HG03342 (cell line): ENCODE measurements at regions not wholly inside any gene's neighbourhood (a gene's known extent, or its start where the extent isn't known, plus 50 kb on each side); places are given as distances from the start of the nearest gene placed in this dataset.

Experiments
- ATAC-seq: cut with Tn5 transposase; IDR thresholded peaks from one replicate; pipeline ENCODE4 v1.9.1; 2021; ENCODE audit warnings: mild to moderate bottlenecking, moderate library complexity; ENCODE audit not compliant: unreplicated experiment

DNA sequence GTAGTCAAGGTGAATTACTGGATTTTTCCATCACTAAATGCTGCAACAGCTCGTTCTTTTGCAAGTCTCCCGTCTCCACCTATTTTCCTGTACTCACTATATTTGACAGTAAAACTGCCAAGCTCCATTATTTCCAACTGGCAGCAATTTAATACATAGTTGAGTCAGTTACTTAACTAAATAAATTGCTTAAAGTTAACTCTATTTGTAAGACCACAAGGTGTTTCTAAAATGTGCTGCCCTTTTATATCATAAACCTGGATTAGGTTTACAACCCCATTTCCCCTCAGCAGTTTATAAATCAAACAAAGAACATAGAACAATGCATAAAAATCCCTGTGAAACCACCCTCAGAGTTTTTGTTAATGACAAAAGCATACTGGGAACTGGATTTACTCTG, 211.4 kb upstream of the DPH6 start:
- ATAC-seq = no peak

DNA sequence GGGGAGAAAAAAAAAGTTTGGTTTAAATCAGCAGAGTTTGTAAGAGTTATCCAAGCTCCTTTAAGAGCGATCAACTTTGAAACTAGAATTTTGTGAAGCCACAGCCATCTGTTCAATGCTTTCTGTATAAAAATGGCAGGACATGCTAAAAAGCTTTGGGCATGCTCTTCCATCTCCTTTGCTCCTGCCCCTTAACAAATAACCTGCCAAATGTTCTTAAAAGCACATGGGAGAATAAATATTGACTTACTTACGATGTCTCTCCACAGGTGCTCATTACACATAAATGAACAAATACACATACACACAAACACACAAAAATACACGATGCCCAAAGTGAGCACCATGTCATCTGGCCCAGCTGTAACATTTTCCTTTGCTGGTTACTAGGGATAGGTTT, 211.8 kb upstream of the DPH6 start:
- ATAC-seq = no peak

DNA sequence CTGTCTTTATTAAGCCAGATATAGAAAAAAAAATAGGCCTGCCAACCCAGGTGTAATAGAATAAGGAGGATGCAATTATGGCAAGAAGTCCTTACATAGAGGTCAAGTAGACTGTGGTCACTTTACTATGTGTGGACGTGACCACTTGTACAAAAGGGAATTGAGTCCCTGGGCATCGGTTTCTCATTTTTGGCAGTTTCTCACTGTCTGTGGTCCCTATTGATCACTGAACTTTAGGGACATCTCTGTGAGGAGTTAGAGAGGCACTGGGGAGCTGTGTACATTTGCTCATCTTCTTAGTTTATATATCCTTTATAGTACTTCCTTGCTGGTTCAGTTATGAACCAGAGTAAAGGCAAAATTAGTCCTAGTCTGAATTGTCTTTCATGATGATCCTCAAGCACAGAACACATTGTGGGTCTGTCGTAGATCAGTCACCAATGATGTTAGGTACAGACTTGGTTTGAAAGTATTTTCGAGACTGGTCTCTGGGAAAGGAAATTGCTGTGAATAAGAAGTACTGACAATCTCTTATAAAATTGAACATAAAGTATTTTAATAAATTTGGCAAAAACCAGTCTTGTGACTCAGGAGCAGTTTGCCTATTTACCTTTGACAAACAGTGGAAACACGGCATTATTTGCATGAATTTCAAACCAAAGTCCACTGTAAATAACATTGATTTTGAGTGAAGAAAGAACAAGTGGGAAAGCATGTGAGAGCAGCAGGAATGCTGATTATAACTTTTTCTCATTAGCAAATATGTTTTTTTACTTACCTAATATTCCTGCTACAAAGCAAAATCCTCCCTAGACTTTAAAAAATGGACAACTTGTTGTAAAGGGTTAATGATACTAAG, 218.9 kb upstream of the DPH6 start:
- ATAC-seq = no peak

DNA sequence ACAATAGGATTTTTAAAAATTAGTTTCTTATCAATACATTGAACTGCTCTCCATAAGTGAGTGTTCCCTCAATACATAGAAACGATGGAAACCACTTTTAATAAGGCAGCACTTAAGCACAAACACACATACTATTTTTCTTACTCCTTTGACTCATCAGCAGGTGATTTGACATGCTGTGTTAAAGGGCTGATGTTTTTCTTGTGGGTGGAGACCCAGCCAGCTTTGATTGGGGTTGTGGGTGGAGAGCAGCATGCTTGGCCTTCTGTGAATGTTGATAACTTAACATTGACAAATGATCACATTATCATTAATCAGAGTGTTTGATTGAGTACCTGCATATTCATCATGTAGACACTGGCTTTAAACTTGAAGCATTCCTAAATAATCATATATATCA, 223.0 kb upstream of the DPH6 start:
- ATAC-seq = no peak

DNA sequence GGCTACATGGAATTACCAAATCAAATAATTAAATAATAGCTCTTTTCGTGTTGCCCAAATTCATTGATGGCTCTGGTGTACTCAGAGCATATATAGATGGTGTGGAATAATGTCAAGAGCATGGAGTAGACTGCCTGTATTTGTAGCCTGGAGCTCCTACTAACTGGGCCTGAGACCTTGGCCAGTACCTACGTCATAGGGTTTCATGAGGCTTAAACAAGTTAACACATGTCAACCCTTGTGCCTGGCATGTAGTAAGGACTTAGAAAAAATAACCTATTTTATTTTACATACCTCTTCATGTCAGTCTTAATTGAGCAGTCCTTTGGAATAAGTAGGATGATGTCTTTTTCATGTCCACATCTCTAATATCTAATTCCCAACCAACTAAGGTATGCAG, 223.7 kb upstream of the DPH6 start:
- ATAC-seq = no peak

DNA sequence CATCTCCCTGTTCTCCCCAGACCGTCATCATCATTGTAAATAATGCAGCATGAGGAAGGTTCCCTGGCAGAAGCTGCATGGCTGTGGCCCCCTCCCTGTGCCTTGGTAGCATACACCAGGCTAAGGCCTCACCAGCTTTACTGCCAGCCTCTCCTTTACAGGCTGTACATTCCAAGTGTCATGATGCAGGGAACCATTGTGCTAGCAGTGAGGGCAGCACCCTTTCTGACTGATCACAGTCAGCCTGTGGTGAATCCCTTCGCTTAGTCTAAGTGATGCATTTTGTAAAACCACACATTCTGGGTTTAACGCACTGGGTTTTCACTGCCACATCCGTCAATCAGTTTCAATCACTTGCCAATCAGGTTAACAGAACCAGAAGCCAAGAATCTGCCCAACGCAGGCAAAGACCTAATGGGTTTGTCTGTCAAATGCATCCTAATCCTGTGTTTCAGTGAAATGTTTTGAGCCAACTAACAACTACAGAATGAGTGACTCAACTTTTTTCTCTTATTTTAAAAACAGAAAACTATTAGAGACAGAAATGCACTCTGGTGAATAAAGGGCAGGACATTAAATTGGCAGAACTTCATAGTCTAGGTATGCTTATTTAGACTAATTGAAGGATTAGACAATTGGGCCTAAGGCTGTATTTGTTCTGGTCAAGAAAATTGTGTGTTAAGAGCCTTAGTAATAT, 225.9 kb upstream of the DPH6 start:
- no peak for ATAC-seq

DNA sequence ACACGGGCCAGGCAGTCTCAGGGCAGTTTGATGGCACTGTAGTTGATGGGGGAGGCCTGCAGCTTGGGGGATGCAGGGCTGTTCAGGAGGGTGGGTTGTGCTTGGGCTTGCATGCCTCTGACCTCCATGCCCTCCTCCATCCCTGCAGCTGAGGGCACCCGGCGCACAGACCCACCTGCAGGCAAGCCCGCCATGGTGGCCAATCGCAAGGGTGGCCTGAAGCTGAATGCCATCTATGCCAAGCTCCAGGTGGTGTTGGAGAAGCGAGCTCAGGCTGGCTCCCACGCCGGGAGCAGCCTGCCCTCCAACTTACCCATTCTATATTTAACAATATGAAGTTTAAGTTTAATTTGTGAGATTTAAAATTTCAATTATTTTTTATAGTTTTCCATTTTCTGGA, 228.7 kb upstream of the DPH6 start:
- no peak for ATAC-seq

DNA sequence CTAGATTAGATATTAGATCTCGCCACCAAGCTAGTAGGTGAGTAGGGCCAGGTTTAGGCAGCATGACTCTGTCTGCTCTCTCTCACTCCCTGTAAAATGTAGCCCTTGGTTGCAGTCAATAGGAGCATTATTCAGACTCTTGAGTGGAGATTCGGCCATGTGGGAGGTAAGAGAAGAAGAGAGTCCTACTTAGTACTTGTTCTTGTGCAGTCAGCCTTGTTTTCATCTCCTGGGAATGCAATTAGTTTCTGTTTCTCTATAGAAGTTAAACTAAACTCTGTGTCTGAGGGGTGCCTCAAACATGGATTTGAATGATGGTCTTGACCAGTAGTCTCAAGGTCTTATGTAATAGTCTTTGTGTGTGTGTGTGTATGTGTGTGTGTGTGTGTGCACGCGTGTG, 229.5 kb upstream of the DPH6 start:
- no peak for ATAC-seq

DNA sequence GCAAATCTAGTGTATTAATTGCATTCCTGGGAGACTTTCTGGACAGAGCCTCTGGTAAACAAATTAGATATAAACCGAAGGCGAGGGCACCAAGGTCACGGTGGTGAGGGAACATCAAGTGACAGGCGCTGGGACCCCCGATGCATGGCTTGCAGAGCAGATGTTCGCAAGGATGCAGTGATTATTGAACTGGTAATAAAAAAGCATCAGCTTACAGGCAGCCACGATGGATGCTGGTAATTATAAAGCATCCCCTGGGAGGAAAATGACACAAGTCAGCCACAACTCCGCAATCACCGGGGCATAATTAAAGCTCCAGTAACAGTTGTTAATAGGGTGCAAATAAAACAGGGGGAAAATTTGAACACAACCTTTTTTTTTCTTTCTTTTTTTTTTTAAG, 231.1 kb upstream of the DPH6 start:
- no peak for ATAC-seq

DNA sequence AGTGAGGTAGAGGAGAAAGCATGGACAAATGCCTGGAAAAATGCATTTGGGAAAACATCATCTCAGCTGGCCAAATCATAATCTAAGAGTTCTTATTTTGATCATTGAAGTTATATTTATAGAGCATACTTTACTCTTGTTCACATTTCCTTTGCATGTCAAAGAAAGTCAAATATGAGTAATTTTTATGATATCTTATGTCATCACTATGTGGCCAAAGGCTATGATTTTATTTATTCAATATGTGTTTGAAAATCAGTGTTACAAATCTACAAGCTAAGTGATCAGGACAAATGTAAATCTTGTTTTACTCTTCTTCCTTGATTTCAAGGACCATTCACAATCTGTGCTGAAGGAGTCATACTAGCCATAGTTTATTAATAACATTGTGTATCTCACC, 237.2 kb upstream of the DPH6 start:
- no peak for ATAC-seq

DNA sequence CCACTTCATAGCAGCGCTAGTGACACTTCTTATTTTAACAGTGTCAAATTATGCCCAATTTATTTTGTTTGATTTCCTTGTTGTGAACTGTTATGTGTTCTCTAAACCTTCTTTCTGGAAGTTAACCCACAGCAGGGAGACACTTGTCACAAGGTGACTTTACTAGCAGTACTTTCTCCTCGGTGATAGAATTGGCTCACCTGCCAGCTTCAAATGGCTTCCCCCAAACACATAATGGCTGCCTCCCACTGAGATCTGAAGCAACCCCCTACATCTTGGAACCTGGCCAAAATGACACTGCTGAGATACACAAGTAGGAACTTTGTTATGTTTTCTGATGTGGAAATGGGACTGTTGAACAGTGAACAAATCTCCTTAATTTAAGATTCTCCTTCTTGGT, 238.8 kb upstream of the DPH6 start:
- ATAC-seq = no peak

DNA sequence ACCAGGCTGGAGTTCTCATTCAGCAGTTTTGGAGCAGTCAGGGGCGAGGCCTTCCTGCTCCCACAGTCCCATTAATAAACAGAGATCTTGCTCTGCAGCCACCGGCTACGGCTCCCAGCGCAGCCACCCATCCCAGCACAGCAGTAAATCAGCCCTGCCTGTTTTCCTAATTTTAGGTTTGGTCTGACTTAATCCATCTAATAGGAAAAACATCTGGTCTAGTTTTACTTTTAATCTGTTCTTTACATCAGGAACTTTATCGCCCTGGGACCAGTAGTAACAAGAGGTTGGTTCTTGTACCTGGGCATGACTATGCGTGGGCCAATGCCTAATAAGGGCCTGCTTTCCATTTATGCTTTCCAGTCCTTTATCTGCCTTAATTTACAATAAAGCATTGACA, 264.0 kb upstream of the DPH6 start:
- ATAC-seq = no peak

DNA sequence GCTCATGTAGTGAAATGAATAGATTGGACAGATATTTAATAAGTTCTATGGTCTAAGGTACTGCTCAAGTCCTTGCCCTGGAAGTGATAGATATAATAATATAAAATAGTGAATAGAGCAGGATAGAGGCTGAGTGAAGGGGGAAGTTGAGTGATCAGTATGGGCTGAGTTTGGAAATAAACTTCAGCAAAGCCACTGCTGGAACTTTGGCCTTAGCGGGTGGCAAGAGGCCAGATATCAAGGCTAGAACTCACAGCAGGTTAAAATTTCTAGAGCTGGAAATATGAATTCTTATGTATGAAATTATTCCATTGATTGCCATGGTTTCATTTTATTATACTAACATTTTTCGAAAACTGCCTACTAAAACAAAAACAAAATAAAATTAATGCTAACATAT, 267.6 kb upstream of the DPH6 start:
- ATAC-seq = no peak

DNA sequence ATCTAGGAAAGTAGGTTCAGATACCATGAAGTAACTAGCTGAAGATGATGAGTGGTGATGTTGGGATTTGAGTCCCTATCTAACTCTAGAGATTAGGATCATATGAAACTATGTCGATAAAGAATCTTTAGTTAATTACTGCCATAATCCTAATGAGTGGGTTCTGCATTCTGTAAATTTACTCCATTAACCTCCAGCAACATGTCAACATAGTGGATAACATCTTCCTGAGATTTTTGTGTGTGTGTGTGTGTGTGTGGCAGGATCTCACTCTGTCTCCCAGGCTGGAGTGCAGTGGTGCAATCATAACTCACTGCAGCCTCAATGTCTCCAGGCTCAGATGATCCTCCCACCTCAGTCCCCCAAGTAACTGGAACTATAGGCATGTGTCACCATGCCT, 272.9 kb upstream of the DPH6 start:
- ATAC-seq = no peak

DNA sequence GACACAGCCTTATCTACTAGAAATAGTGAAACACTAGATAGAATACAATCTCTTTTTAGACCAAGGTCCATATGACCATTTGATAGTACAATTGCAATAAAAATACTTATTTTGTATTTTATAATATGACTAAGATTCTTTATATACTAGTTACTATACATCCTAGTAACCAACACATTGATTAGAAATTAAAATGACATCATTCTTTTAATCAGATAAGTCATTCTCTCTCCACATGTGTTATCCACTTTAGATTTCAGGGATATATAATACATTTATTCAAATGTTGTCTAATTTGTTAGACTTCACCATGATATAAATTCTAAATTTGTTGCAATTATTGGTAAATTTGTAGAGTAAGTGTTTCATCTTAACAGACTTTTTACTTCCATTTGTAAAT, 276.2 kb upstream of the DPH6 start:
- ATAC-seq = no peak

DNA sequence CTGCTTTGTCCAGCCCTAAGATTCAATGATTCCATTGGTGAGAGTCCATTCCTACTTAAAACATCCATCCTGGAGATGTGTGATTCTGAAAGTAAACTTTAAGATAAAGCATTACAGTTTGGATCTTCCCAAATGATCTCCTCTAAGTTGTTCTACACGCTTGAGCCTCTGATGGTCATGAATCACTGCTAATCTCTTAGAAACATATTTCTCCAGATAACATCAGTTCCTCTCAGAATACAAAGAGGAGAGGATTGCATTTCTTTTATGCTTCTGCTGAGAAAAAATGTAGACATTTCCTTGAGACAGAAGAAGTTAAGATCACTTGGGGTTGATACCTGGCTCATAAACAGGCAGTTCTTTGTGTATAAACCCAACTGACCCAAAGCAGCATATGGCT, 281.2 kb upstream of the DPH6 start:
- no peak for ATAC-seq

DNA sequence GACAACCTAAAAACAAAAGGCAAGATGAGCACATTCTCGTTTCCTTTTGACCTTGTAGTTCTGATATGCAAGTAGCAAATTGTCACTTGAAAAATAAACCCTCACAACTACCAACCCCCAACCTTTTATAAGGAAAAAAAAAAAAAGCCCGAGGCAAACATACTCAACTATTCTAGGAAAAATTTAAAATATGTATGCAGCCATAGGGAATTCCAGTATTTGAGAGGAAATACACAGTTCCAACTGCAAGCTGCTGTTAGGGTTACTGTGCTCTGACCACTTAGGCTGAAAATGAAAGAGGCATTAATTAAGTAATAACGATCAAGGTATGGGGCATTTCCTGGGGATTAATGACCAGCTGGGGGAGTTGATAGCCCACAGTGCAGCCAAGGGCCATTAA, 281.9 kb upstream of the DPH6 start:
- ATAC-seq = no peak

DNA sequence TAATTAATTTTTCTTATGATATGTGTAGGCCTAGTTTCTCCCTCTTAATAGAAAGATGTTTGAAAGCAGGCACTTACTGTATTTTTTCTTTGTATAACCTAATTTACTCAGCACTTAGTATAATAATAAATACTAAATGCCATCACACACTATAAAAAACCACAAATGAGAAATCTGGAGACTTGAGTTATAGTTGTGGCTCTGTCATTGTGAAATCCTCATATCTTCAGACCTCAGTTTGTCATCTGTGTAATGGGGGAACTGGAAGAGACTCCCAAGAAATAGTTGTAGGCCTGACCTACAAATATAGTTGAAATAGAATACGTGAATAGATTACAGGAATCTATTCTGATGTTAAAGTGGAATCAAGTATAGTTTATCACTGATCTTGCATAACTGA, 287.6 kb upstream of the DPH6 start:
- no peak for ATAC-seq

DNA sequence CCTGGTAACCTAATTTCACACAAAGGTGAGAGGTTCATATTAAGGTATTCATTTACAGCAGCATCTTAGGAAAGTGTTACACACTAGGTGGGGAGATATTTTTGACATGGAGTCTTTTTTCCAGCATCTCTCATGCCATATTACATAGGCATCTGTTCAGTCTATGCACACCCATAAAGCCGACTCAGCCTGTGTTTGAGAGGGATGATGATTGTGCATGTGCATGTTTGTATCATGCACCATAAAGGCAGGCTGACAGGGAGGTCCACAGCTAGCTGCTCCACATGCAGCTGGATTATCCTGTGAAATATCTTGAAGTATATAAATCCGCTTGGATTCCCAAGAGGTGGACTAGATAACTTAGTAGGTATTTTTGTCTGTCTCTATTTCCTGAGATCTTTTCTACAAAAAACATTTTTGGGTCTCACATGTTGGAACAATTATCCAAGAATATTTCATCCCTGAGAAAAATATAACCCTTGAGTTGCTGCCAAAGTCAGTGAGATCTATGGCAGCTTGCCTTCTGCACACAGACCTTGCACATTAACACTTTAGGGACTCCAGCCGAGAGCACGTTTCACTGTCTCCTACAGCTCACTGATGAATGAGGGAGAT, 288.4 kb upstream of the DPH6 start:
- ATAC-seq = no peak

DNA sequence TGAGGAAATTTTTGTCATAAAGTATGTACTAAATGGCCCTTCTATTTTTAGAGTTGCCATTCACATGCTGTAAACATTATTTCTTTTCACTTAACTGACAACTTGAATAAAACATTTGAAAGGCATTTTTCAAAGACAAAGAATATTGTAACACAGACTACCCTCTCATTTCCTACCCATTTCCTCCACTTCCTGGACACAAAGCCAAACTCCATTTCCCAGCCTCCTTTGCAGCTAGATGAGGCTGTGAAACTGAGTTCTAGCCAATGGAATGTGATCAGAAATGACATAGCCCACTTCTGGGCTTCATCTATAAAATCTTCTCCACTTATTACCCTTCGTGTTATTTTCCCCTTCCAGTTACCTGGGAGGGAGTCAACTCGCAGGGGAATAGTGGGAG, 288.9 kb upstream of the DPH6 start:
- no peak for ATAC-seq

DNA sequence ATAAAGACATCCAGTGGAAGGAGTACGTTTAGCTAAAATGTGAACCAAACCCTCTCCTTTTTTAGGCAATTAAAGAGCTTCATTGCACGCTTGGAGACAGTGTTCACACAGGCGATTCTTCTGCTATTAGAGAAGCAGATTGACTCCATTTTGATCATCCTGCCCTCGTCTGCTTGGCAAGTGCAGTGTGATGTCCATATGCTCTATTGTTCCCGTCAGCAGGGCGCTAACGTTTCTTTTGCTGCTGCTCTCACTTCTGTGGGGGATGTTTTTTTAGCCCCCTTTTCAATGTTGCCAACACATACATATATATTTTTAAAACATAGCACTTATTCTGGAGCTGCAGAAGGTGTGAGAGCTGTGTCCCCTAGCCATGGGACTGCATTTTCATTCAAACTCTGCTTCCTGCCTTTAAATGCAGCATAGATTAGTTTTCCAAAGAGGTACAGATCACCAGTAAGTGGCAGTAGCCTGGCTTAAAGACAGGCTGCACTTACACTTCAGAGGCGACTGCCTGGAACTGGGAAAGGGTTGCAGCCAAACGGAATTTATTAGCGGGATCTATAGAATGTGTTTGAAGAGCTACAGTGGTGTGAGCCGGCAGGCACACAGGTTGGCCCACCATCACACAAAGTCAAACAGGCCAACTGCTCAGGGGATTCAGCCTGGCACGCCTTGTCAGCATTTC, 292.6 kb upstream of the DPH6 start:
- ATAC-seq = no peak

DNA sequence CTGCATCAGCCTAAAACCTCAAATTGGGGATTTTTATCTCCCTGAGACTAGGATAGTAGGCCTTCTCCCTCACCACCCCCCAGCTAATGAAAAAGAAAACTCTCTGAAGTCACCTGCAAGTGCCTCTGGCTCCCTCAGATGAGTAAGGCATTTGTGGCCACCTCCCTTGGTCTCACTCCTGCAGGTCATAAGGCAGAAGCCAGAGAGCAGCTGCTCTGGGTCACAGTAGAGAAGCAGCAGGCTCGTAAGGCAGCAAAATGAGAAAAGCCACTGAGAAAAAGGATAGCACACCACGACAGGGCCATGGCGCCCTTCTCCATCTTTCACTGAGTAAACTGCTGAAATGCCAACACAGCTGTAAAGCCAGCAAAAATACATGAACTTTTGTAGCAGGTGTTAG, 296.7 kb upstream of the DPH6 start:
- no peak for ATAC-seq
